CD4-positive, alpha-beta T cell treated with Interleukin-2 at 100 ng/mL for 4 hours (primary cell): ENCODE measurements at regions not wholly inside any gene's neighbourhood (a gene's known extent, or its start where the extent isn't known, plus 50 kb on each side); places are given as distances from the start of the nearest gene placed in this dataset.

Source experiments
- DNase-seq: peaks from one replicate; pipeline ENCODE4 v3.0.0-alpha.2; 2020; ENCODE audit warnings: low spot score

GRCh38 chr21:16072737-16073136 lies 343.0 kb downstream of the USP25 start:
- DNase-seq, result no peak

- no peak for DNase-seq
Measured at GRCh38 chr21:16073586-16073985, 343.8 kb downstream of the USP25 start.

- no peak for DNase-seq
Measured at GRCh38 chr21:16074950-16075489, 345.2 kb downstream of the USP25 start.

- DNase-seq, result no peak
Measured at GRCh38 chr21:16075649-16076282, 346.0 kb downstream of the USP25 start.

GRCh38 chr21:16076465-16076864 lies 346.7 kb downstream of the USP25 start:
- no peak for DNase-seq

GRCh38 chr21:16078382-16078781 lies 348.6 kb downstream of the USP25 start:
- DNase-seq, result no peak

GRCh38 chr21:16079830-16080229 lies 350.0 kb downstream of the USP25 start:
- no peak for DNase-seq

- DNase-seq, result no peak
Measured at GRCh38 chr21:16081304-16081703, 351.5 kb downstream of the USP25 start.

GRCh38 chr21:16082038-16082816 lies 352.4 kb downstream of the USP25 start:
- no peak for DNase-seq

- DNase-seq, result no peak
Measured at GRCh38 chr21:16084776-16085364, 355.1 kb downstream of the USP25 start.

GRCh38 chr21:16085421-16085820 lies 355.6 kb downstream of the USP25 start:
- DNase-seq, result no peak

GRCh38 chr21:16086121-16086520 lies 356.3 kb downstream of the USP25 start:
- DNase-seq, result no peak

GRCh38 chr21:16086936-16087335 lies 357.2 kb downstream of the USP25 start:
- no peak for DNase-seq

GRCh38 chr21:16087523-16087922 lies 357.7 kb downstream of the USP25 start:
- DNase-seq, result no peak

- DNase-seq, result no peak
Measured at GRCh38 chr21:16088056-16088455, 358.3 kb downstream of the USP25 start.

GRCh38 chr21:16095005-16095404 lies 365.2 kb downstream of the USP25 start:
- DNase-seq, result no peak

- no peak for DNase-seq
Measured at GRCh38 chr21:16096988-16097387, 367.2 kb downstream of the USP25 start.

GRCh38 chr21:16102113-16102512 lies 372.3 kb downstream of the USP25 start:
- DNase-seq, result no peak

GRCh38 chr21:16108561-16109075 lies 378.8 kb downstream of the USP25 start:
- DNase-seq, result no peak

GRCh38 chr21:16113052-16113715 lies 383.4 kb downstream of the USP25 start:
- DNase-seq, result no peak

GRCh38 chr21:16115461-16115860 lies 385.7 kb downstream of the USP25 start:
- DNase-seq, result no peak

GRCh38 chr21:16116069-16116468 lies 386.3 kb downstream of the USP25 start:
- no peak for DNase-seq
